HG03039 (cell line): ENCODE measurements at regions not wholly inside any gene's neighbourhood (a gene's known extent, or its start where the extent isn't known, plus 50 kb on each side); places are given as distances from the start of the nearest gene placed in this dataset.

Experiments used
- ATAC-seq: cut with Tn5 transposase; IDR thresholded peaks from one replicate; pipeline ENCODE4 v1.9.1; 2021; ENCODE audit warnings: mild to moderate bottlenecking, moderate library complexity; ENCODE audit not compliant: unreplicated experiment

DNA sequence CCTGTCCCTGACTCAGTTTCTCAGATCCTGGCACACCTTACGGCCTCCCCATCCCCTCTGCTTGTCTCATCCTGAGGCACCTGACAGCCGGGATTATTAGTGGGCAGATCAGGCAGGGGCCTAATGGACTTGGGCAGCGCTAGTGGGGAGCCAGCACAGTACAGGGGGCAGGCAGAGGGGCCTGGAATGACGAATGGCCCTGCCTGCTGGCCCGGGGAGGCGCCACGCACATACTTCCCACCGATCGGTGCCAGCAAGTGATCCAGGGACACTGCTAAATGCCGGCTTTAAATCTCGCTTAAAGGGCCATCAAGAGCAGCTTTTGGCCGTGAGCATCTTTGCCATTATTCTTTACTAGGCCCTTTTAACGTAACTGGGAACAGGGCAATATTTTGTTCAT, 188.4 kb downstream of the DHX35 start:
- no peak for ATAC-seq

DNA sequence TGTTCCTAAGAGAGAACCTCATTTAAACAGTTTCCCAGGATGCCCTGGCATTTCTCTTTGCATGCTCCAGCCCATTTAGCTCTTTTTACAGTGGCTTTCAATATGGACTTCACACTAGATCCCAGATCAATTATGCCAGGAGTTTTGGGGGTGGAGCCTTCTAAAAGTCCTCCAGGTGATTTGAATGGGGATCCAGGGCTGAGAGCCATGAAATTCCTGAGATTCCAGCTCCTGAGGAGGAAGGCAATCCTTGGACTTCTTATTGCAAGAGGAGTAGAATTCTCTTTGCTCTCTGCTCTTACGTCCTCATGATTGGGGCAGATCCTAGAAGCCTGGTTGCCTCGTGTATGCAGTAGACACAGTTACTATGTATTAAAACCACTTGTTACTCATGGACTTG, 184.2 kb downstream of the DHX35 start:
- no peak for ATAC-seq

GRCh38 chr20:39145921-39146320, 183.8 kb downstream of the DHX35 start:
- no peak for ATAC-seq

- ATAC-seq: no peak
These were observed 182.6 kb downstream of the DHX35 start for GRCh38 chr20:39144757-39145156.

GRCh38 chr20:39142407-39143096, 180.4 kb downstream of the DHX35 start:
- no peak for ATAC-seq

DNA sequence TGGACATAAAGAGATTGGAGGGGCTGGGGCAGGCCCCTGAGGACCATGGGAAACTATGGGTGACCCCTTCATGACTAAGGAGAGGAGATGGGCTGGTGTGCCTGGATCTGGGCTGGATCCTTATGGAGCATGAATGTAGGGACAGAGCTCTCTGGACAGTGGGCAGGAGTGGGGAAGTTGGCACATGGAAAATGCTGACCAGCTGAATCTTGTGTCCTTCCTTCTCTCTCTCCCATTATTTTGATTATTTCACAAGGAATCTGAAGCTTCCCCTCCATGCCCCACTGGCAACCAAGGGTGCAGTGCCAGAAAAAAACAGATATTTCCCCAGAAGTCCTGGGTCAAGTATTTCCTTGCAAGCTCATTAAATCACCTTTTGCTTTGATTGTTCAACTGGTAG, 175.2 kb downstream of the DHX35 start:
- no peak for ATAC-seq

- ATAC-seq: no peak
These were observed 174.7 kb downstream of the DHX35 start for GRCh38 chr20:39136798-39137197.

- ATAC-seq: no peak
These were observed 173.9 kb downstream of the DHX35 start for GRCh38 chr20:39135885-39136544.

DNA sequence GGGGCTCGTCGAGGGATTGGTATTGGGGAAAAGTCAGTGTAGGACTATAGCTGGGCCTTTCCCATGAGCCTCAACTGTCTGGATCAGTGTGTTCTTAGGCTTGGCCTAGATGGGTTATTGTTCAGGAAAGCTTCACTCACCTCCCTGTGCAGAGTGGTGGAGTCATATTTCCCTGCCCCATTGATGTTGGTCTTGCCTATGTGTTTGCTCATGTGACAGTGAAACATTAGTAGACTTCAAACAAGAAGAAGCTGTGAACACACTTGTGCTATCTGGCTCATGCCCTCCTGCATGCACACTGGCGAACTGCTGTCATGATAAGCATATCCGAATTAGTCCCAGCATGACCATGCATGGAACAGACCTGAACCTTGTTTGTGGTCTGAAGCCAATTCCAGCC, 171.1 kb downstream of the DHX35 start:
- ATAC-seq: no peak

DNA sequence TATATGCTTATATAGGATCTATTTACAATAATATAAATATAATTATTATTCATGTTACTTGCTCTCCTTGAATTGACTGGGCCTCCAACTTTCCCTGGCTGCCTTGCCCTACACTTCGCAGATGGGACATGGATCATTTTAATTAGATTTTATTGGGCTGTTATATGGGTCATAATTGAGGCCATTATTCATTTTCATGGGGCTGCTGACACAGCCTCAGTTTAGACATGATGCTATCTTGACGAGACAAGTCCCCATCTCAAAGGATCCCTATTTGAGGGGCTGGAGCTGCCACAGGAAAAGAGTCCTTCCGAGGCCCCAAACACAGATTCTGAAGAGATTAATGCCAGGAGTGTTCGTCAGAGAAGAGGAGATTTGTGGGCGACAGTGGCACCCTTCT, 170.4 kb downstream of the DHX35 start:
- ATAC-seq: no peak

- ATAC-seq: no peak
These were observed 169.9 kb downstream of the DHX35 start for GRCh38 chr20:39132093-39132492.

- no peak for ATAC-seq
These were observed 168.5 kb downstream of the DHX35 start for GRCh38 chr20:39130627-39131026.

GRCh38 chr20:39129523-39129922, 167.4 kb downstream of the DHX35 start:
- ATAC-seq: no peak

DNA sequence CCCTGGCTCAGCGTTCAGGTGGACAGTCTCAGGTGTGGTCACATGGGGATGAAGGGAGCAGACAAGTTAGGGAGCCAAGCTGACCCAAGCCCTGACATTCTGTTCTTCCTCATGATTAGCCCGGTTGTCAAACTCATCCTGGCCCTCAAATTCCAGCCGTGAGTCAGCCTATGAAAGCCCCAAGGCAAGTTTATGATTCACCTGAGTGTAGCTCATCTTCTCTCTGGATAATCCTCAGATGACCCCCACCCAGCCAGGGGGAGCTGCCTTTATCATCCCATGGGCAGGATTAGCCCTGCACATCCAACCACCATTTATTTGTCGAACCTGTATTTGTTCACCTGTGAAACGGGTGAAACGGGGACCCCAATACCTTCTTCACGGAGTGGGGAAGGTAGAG, 161.9 kb downstream of the DHX35 start:
- ATAC-seq: no peak

- no peak for ATAC-seq
These were observed 161.0 kb downstream of the DHX35 start for GRCh38 chr20:39123185-39123557.

- ATAC-seq: no peak
These were observed 155.3 kb downstream of the DHX35 start for GRCh38 chr20:39117491-39117890.

GRCh38 chr20:39116020-39116419, 153.9 kb downstream of the DHX35 start:
- ATAC-seq: no peak

- ATAC-seq: no peak
These were observed 150.1 kb downstream of the DHX35 start for GRCh38 chr20:39112178-39112743.

- ATAC-seq: no peak
These were observed 149.4 kb downstream of the DHX35 start for GRCh38 chr20:39111359-39112177.

DNA sequence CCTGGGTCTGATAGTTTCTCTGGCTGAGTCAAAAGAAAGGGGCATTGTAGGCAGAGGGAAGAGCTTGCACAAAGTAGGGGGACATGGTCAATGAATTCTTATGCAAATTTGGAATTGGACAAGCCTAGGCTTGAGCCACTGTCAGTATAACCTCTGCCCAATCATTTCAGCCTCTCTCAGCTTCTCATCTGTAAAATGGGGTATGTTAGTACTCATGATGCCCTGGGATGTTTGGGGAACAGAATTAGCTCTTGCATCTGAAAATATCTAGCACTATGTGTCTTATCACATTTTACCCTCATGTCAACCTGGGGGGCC, 148.6 kb downstream of the DHX35 start:
- no peak for ATAC-seq

DNA sequence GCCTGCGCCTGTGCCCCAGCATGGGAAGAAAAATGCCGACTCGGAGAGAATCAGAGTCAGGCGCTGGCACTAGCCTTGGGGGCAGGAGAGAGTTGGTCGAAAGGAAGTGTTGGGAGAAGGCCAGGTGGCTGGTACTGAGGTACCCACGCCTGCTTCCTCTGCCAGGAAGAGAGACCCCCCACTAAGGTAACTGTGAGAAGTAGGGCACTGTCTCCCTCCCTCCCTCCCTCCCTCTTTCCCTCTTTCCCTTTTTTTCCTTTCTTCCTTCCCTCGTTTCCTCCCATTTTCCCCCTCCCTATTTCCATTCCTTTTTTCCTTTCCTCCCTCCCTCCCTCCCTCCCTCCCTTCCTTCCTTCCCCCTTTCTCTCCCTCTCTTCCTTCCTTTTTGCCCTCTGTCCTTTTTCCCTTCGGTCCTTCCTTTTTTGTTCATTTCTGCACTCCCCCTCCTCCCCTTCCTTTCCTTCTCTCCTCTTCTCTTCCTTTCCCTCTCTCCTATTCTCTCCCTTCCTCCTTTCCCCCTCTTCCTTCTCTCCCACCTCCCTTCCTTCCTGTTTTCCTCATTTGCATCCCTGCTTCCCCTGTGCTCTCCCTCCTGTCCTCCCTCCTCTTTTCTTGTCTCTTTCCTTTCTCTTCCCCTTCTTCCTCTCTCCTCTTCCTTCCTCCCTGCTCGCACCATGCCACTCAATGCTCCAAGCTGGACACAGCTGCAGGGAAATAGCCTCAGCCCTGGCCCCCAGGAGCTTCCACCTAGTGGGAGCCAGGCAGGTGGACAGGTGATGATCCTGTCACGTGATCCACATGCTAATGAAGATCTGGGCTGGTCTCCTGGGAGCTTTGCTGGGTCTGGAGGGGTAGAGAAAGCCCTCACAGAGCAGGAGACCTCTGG, 148.0 kb downstream of the DHX35 start:
- ATAC-seq: no peak
